OCI-LY3 (cell line): ENCODE measurements at regions not wholly inside any gene's neighbourhood (a gene's known extent, or its start where the extent isn't known, plus 50 kb on each side); places are given as distances from the start of the nearest gene placed in this dataset.

Experiments
- H2AFZ ChIP-seq: fragments of 200-600, 300-600 bp; shearing (Covaris generic); 2 replicates; pipeline ENCODE4 v1.6.0; 2014; ENCODE audit warnings: antibody characterized with exemption, low read depth, low read length
- H3K27ac ChIP-seq: fragments of 200-600, 300-600 bp; sonication (generic); 2 replicates; pipeline ENCODE4 v1.5.1; 2014; ENCODE audit warnings: mild to moderate bottlenecking, low read length, moderate library complexity, mixed read lengths
- H3K27me3 ChIP-seq: fragments of 200-600, 300-600 bp; sonication (generic); 2 replicates; pipeline ENCODE4 v1.6.1; 2014; ENCODE audit warnings: low read depth, low read length, mixed read lengths
- H3K36me3 ChIP-seq: fragments of 200-600, 300-600 bp; sonication (generic); replicated peaks from 2 replicates; pipeline ENCODE3; 2014; ENCODE audit warnings: low read depth, low read length, mixed read lengths
- H3K4me1 ChIP-seq: fragments of 300-600, 200-600 bp; sonication (generic); 2 replicates; pipeline ENCODE4 v1.6.1; 2014; ENCODE audit warnings: low read length, mixed read lengths
- H3K4me2 ChIP-seq: fragments of 200-600, 300-600 bp; sonication (generic); 2 replicates; pipeline ENCODE4 v1.6.1; 2014; ENCODE audit warnings: low read length, mixed read lengths
- H3K4me3 ChIP-seq: fragments of 300-600, 200-600 bp; sonication (generic); 2 replicates; pipeline ENCODE4 v1.5.1; 2014; ENCODE audit warnings: antibody characterized with exemption, mild to moderate bottlenecking, low read length, moderate library complexity
- H3K79me2 ChIP-seq: fragments of 300-600, 200-600 bp; shearing (Covaris generic); 2 replicates; pipeline ENCODE4 v1.6.1; 2014; ENCODE audit warnings: mild to moderate bottlenecking, low read length, mixed read lengths
- H3K9ac ChIP-seq: fragments of 300-600, 200-600 bp; shearing (Covaris generic); 2 replicates; pipeline ENCODE4 v1.6.0; 2014; ENCODE audit warnings: mild to moderate bottlenecking, low read length, moderate library complexity
- H3K9me3 ChIP-seq: fragments of 200-600, 300-600 bp; shearing (Covaris generic); 2 replicates; pipeline ENCODE4 v1.6.1; 2014; ENCODE audit warnings: low read length, mixed read lengths; ENCODE audit not compliant: insufficient read depth
- H4K20me1 ChIP-seq: fragments of 200-600, 300-600 bp; sonication (generic); 2 replicates; pipeline ENCODE4 v1.6.1; 2016; ENCODE audit warnings: low read length, mixed read lengths; ENCODE audit not compliant: insufficient read depth
- CTCF ChIP-seq: fragments of 200-600, 300-600 bp; sonication (generic); IDR thresholded peaks from 2 replicates; pipeline ENCODE4 v1.5.1; 2014; ENCODE audit warnings: antibody characterized with exemption, low read length, low read depth
- EZH2phosphoT487 ChIP-seq: fragments of 200-600 bp; shearing (Covaris generic); IDR thresholded peaks from 2 replicates; pipeline ENCODE4 v1.6.1; 2018; ENCODE audit warnings: antibody characterized with exemption, mixed run types, low read depth

GRCh38 chr1:193706766-193707165 lies 520.4 kb upstream of the B3GALT2 start:
- H3K4me3 ChIP-seq, result no peak overlapping the region
- H3K4me1 ChIP-seq, result peaks cover 3% of the 10 kb centered on the region
- TF ChIP-seq EZH2phosphoT487 (no peak), CTCF (no peak)
- no peak overlapping the region for H2AFZ ChIP-seq
- H3K9me3 ChIP-seq, result no peaks in the 10 kb centered on the region
- H3K27me3 ChIP-seq, result no peaks in the 10 kb centered on the region
- no peak overlapping the region for H3K4me2 ChIP-seq
- H3K36me3 ChIP-seq, result no peaks in the 10 kb centered on the region
- H3K9ac ChIP-seq, result no peak overlapping the region
- H3K27ac ChIP-seq, result no peak overlapping the region
- H4K20me1 ChIP-seq, result no peaks in the 10 kb centered on the region
- H3K79me2 ChIP-seq, result no peaks in the 10 kb centered on the region

GRCh38 chr1:193705554-193705981 lies 519.2 kb upstream of the B3GALT2 start:
- Histone ChIP-seq H3K4me3 (no peak overlapping the region), H3K36me3 (no peaks in the 10 kb centered on the region), H3K9me3 (no peaks in the 10 kb centered on the region), H4K20me1 (no peaks in the 10 kb centered on the region), H3K4me1 (peaks cover 15% of the 10 kb centered on the region), H3K27ac (no peak overlapping the region), H2AFZ (no peak overlapping the region), H3K9ac (no peak overlapping the region), H3K79me2 (no peaks in the 10 kb centered on the region), H3K27me3 (no peaks in the 10 kb centered on the region), H3K4me2 (no peak overlapping the region)
- TF ChIP-seq EZH2phosphoT487 (no peak), CTCF (no peak)

- no peak overlapping the region for H3K9ac ChIP-seq
- no peak overlapping the region for H2AFZ ChIP-seq
- TF ChIP-seq EZH2phosphoT487, result no peak
- TF ChIP-seq CTCF, result no peak
- no peaks in the 10 kb centered on the region for H4K20me1 ChIP-seq
- no peaks in the 10 kb centered on the region for H3K79me2 ChIP-seq
- no peak overlapping the region for H3K27ac ChIP-seq
- no peak overlapping the region for H3K4me2 ChIP-seq
- H3K9me3 ChIP-seq, result no peaks in the 10 kb centered on the region
- no peaks in the 10 kb centered on the region for H3K27me3 ChIP-seq
- H3K36me3 ChIP-seq, result no peaks in the 10 kb centered on the region
- H3K4me3 ChIP-seq, result no peak overlapping the region
- peaks cover 17% of the 10 kb centered on the region for H3K4me1 ChIP-seq
These were observed 517.2 kb upstream of the B3GALT2 start for GRCh38 chr1:193703655-193704054.

GRCh38 chr1:193703121-193703520 lies 516.7 kb upstream of the B3GALT2 start:
- Histone ChIP-seq H3K4me1 (peaks cover 17% of the 10 kb centered on the region), H3K36me3 (no peaks in the 10 kb centered on the region), H3K79me2 (no peaks in the 10 kb centered on the region), H3K4me2 (no peak overlapping the region), H3K9ac (no peak overlapping the region), H3K4me3 (no peak overlapping the region), H2AFZ (no peak overlapping the region), H4K20me1 (no peaks in the 10 kb centered on the region), H3K27me3 (no peaks in the 10 kb centered on the region), H3K9me3 (no peaks in the 10 kb centered on the region), H3K27ac (no peak overlapping the region)
- TF ChIP-seq CTCF (no peak), EZH2phosphoT487 (no peak)
